ENCODE measurements at regions not wholly inside any gene's neighbourhood (a gene's known extent, or its start where the extent isn't known, plus 50 kb on each side); places are given as distances from the start of the nearest gene placed in this dataset.

DNA sequence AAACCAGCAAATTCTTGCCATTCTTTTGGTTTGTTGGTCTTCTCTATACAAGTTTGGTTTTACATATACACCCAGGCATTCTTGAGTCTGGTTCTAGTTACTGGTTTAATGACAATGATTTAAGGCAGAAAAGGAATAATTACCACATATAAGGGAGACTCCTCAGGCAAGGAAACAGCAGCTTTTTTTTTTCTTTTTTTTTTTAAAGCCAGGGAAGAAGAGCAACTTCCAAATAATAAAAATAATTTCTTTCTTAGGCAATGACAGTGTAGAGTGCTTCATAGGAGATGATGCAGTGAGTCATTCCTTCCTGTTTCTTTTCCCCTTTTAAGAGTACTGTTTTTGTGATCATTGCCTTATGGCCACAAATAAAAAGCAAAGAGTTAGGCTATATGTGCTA is 289.7 kb downstream of the DKK2 start:
- Histone ChIP-seq H3K4me2 (ENCODE audit: insufficient read depth, low read length) (no peak overlapping the region), H3K79me2 (ENCODE audit: control insufficient read depth, insufficient read depth, low read length) (no peaks in the 10 kb centered on the region), H3K4me3 (no peak overlapping the region), H3K36me3 (ENCODE audit: control insufficient read depth, insufficient read depth, low read length) (no peaks in the 10 kb centered on the region), H3K27ac (ENCODE audit: extremely low read depth, low read depth, low read length) (no peak overlapping the region), H2AFZ (ENCODE audit: low read depth, low read length) (no peak overlapping the region), H4K20me1 (replicated peaks; ENCODE audit: control insufficient read depth, insufficient read depth, low read length) (no peaks in the 10 kb centered on the region), H3K27me3 (ENCODE audit: control insufficient read depth in 2 of 2, insufficient read depth in 2 of 2, low read length in 2 of 2) (no peaks in the 10 kb centered on the region), H3K9me1 (ENCODE audit: control insufficient read depth, insufficient read depth, low read length) (no peaks in the 10 kb centered on the region), H3K4me1 (replicated peaks in 1 of 2; ENCODE audit: control insufficient read depth in 2 of 2, insufficient read depth in 2 of 2, low read length in 2 of 2) (no peaks in the 10 kb centered on the region), H3K9ac (ENCODE audit: insufficient read depth in 1 of 2, low read depth in 2 of 2, low read length in 2 of 2) (no peak overlapping the region), H3K9me3 (replicated peaks; ENCODE audit: control insufficient read depth, insufficient read depth, low read depth, low read length) (no peaks in the 10 kb centered on the region)
- intact Hi-C loops (cut with micrococcal nuclease) (no loop called here), in situ Hi-C loops (cut with MboI) (no loop called here)
- ChIA-PET POLR2A (no interaction called here), CTCF (ENCODE audit: low intra/inter-chr PET ratio) (no interaction called here)
- DNase-seq (ENCODE audit: extremely low read depth in 1 of 4, low spot score in 3 of 4) (no peak), ATAC-seq (no peak), FAIRE-seq (no peak)
- TF ChIP-seq FUS (optimal IDR thresholded peaks at IDR 0.05; ENCODE audit: low read depth, low read length) (no peak), SIX5 (IDR thresholded peaks at IDR 0.05; ENCODE audit: borderline replicate concordance in 1 of 2, insufficient read depth in 1 of 2, low read depth in 1 of 2, low read length in 2 of 2) (no peak), XRCC3 (IDR thresholded peaks at IDR 0.05) (no peak), TEAD4 (IDR thresholded peaks at IDR 0.05; ENCODE audit: low read length) (no peak), TEAD4 (CRISPR knock-in tag; IDR thresholded peaks at IDR 0.05; ENCODE audit: borderline replicate concordance) (no peak), FOXA1 (IDR thresholded peaks at IDR 0.05; ENCODE audit: borderline replicate concordance) (no peak), ZNF444 (CRISPR knock-in tag; IDR thresholded peaks at IDR 0.05) (no peak), NFIX (CRISPR knock-in tag; IDR thresholded peaks at IDR 0.05; ENCODE audit: low read depth) (no peak)
- TF ChIP-seq, protein P1, sequence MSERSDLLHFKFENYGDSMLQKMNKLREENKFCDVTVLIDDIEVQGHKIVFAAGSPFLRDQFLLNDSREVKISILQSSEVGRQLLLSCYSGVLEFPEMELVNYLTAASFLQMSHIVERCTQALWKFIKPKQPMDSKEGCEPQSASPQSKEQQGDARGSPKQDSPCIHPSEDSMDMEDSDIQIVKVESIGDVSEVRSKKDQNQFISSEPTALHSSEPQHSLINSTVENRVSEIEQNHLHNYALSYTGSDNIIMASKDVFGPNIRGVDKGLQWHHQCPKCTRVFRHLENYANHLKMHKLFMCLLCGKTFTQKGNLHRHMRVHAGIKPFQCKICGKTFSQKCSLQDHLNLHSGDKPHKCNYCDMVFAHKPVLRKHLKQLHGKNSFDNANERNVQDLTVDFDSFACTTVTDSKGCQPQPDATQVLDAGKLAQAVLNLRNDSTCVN (CRISPR knock-in tag; IDR thresholded peaks at IDR 0.05), result no peak
- BruUV-seq (replicated peaks), result no TSS peak
